Mesothelial cell of epicardium (in vitro differentiated cells): ENCODE measurements at regions not wholly inside any gene's neighbourhood (a gene's known extent, or its start where the extent isn't known, plus 50 kb on each side); places are given as distances from the start of the nearest gene placed in this dataset.

ENCODE experiments used
- DNase-seq, 2 experiments: peaks; one replicate each; pipeline ENCODE4 v3.0.0; 2021; ENCODE audit warnings: low spot score in 2 of 2; ENCODE audit not compliant: unreplicated experiment in 2 of 2
- H3K27ac Mint-ChIP-seq: 2 replicates; pipeline ENCODE4 v1.8.0; 2021; ENCODE audit warnings: mixed read lengths
- H3K27me3 Mint-ChIP-seq: 2 replicates; pipeline ENCODE4 v1.8.0; 2021; ENCODE audit warnings: low read depth, mixed read lengths
- H3K36me3 Mint-ChIP-seq: 2 replicates; pipeline ENCODE4 v1.8.0; 2021; ENCODE audit warnings: mixed read lengths
- H3K4me1 Mint-ChIP-seq: 2 replicates; pipeline ENCODE4 v1.8.0; 2021; ENCODE audit warnings: mixed read lengths
- H3K4me3 Mint-ChIP-seq: 2 replicates; pipeline ENCODE4 v1.8.0; 2021; ENCODE audit warnings: mild to moderate bottlenecking, moderate library complexity, mixed read lengths
- H3K9me3 Mint-ChIP-seq: 2 replicates; pipeline ENCODE4 v1.8.0; 2021; ENCODE audit warnings: mixed read lengths
- TF ChIP-seq, protein P1 (sequence below): fragments of 200-600 bp; sonication (generic); IDR thresholded peaks from one replicate; pipeline ENCODE4 v1.5.0; 2021; ENCODE audit warnings: antibody characterized with exemption; ENCODE audit not compliant: unreplicated experiment

DNA sequence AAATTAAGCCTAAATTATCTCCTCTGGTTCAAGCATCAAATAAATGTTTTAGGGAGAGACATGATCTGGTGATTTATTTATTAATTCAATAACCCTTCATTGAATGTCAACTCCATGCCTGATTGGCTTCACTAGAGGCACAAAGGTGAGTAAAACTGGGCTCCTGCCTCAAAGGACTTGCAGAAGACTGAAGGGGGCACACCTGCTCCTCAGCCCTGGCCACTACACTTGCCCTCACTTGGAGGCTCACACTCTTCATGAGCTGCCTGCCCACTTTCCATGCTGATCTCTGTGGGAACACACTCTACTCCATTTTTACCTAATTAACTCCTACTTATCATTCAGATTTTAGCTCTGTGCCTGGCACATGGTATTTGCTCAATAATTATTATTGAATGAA is 84.4 kb upstream of the KCNMB2 start:
- Mint-ChIP-seq H3K9me3 (peaks cover 20% of the 10 kb centered on the region), H3K27me3 (no peaks in the 10 kb centered on the region), H3K27ac (no peak overlapping the region), H3K4me3 (no peak overlapping the region), H3K4me1 (peaks cover 9% of the 10 kb centered on the region), H3K36me3 (no peaks in the 10 kb centered on the region)
- TF ChIP-seq, protein P1, sequence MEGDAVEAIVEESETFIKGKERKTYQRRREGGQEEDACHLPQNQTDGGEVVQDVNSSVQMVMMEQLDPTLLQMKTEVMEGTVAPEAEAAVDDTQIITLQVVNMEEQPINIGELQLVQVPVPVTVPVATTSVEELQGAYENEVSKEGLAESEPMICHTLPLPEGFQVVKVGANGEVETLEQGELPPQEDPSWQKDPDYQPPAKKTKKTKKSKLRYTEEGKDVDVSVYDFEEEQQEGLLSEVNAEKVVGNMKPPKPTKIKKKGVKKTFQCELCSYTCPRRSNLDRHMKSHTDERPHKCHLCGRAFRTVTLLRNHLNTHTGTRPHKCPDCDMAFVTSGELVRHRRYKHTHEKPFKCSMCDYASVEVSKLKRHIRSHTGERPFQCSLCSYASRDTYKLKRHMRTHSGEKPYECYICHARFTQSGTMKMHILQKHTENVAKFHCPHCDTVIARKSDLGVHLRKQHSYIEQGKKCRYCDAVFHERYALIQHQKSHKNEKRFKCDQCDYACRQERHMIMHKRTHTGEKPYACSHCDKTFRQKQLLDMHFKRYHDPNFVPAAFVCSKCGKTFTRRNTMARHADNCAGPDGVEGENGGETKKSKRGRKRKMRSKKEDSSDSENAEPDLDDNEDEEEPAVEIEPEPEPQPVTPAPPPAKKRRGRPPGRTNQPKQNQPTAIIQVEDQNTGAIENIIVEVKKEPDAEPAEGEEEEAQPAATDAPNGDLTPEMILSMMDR, result no peak
- DNase-seq, result no peak

DNA sequence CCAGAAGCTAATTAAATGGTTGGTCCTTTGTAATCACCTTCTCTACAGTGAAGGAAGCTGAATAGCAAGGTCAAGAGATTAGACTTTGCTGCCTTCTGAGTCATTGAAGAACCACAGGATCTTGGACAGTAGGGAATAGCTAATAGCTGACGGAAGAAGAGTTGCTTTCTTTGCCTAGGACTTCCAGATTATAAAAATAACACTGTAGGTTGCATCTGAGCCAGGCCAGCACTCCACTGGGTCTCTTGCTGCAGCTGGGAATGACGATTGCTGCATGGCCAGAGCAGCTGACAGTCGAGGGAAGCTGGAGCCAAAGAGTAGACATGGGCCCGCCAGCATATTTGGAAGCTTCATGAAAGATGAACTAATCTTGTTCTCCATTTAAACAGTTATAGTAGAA is 81.5 kb upstream of the KCNMB2 start:
- no peaks in the 10 kb centered on the region for H3K36me3 Mint-ChIP-seq
- H3K4me3 Mint-ChIP-seq, result no peak overlapping the region
- peaks cover 3% of the 10 kb centered on the region for H3K9me3 Mint-ChIP-seq
- TF ChIP-seq, protein P1, result no peak
- DNase-seq, result no peak
- peaks cover 18% of the 10 kb centered on the region for H3K4me1 Mint-ChIP-seq
- H3K27me3 Mint-ChIP-seq, result peaks cover 4% of the 10 kb centered on the region
- no peak overlapping the region for H3K27ac Mint-ChIP-seq

DNA sequence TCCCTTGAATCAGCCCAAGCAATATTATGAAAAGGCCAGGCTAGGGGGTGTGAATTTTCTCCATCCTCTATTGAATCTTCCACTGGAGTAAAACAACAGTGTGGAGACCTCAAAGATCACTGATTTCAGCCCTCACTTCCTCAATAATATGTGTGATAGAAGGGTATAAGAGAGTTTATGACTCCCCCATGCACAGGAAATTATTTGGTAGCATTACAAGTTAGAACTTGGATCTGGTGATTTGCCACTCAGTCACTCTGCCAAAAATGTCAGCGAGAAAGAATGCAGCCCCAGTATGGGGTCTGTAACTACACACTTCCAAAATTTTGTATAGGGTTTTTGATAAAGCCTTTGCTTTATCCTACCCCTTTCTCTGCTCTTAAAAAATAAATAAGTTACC is 81.0 kb upstream of the KCNMB2 start:
- DNase-seq, result no peak
- H3K4me1 Mint-ChIP-seq, result peaks cover 18% of the 10 kb centered on the region
- no peak overlapping the region for H3K4me3 Mint-ChIP-seq
- H3K9me3 Mint-ChIP-seq, result peaks cover 3% of the 10 kb centered on the region
- no peaks in the 10 kb centered on the region for H3K36me3 Mint-ChIP-seq
- no peak overlapping the region for H3K27ac Mint-ChIP-seq
- TF ChIP-seq, protein P1, result no peak
- H3K27me3 Mint-ChIP-seq, result peaks cover 4% of the 10 kb centered on the region

DNA sequence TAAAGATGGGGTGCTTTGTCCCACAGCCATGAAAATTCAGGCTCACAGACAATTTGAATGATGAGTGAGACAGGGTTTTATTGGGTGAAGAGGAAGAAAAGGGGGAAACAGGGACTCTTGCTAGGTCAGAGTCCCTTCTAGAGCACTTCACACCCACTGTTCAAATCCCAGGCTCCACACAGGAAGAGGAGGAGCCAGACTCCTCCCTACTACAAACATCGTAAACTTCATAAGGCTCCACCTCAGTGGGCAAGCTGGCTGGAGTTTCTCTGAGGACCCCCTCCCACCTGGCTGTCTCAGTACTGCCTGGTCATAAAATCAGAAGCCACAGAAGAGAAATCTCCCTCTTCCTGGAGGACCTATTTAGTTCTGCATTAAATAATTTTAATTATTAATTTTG is 80.3 kb upstream of the KCNMB2 start:
- no peak overlapping the region for H3K27ac Mint-ChIP-seq
- H3K36me3 Mint-ChIP-seq, result no peaks in the 10 kb centered on the region
- no peak for DNase-seq
- H3K4me3 Mint-ChIP-seq, result no peak overlapping the region
- peaks cover 4% of the 10 kb centered on the region for H3K9me3 Mint-ChIP-seq
- peaks cover 16% of the 10 kb centered on the region for H3K4me1 Mint-ChIP-seq
- TF ChIP-seq, protein P1, result no peak
- H3K27me3 Mint-ChIP-seq, result peaks cover 4% of the 10 kb centered on the region

DNA sequence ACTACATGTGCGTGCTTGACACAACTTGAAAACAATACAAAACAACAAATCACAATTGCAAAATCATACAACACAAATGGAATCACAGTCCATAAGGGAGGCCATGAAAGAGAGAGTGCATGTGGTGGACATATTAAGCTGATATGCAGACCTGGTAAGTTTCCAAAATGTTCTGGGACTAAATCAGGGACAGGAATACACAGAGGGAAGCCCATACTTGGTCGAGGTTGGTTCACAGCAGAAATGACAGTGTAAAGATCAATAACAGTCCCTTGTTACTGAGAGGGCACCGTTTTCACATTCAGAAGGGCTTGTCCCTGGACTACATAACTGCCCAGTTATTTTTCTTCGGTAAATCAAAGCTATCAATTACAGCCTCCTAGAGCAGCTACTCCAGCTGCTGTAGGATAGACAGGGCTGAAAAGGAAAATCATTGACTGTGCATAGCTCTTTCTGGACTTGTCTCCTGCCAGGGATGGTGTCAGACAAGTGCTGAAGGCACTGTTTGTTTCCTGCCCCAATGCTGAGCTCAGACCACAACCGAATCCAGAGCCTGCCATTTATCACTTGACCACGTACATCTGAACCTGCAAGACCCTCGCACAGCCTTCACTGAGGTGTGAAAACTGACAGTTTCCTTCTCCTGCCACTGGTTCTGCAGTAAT is 79.5 kb upstream of the KCNMB2 start:
- TF ChIP-seq, protein P1, result no peak
- Mint-ChIP-seq H3K4me1 (peaks cover 16% of the 10 kb centered on the region), H3K4me3 (no peak overlapping the region), H3K27ac (no peak overlapping the region), H3K9me3 (peaks cover 8% of the 10 kb centered on the region), H3K36me3 (no peaks in the 10 kb centered on the region), H3K27me3 (peaks cover 4% of the 10 kb centered on the region)
- DNase-seq, result no peak

DNA sequence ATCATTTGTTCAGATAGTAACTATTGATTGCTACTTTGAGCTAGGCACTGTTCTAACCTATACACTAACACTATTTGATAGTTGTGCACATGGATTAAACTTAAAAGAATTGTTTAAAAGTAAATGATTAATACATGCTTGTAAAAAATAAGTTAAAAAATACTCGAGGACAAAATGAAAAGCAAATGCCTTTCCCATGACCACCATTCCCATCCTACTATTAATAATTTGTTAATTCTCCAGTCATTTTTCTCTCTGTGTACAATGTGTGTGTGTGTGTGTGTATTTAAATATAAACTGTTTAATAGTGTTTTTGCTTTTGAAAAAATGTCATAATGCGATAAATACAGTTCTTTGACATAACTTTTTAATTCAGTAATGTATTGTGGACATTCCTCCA is 78.7 kb upstream of the KCNMB2 start:
- TF ChIP-seq, protein P1, result no peak
- DNase-seq, result no peak
- Mint-ChIP-seq H3K27ac (no peak overlapping the region), H3K36me3 (no peaks in the 10 kb centered on the region), H3K4me1 (peaks cover 16% of the 10 kb centered on the region), H3K9me3 (peaks cover 8% of the 10 kb centered on the region), H3K27me3 (peaks cover 4% of the 10 kb centered on the region), H3K4me3 (no peak overlapping the region)
